ENCODE measurements at regions not wholly inside any gene's neighbourhood (a gene's known extent, or its start where the extent isn't known, plus 50 kb on each side); places are given as distances from the start of the nearest gene placed in this dataset.

DNA sequence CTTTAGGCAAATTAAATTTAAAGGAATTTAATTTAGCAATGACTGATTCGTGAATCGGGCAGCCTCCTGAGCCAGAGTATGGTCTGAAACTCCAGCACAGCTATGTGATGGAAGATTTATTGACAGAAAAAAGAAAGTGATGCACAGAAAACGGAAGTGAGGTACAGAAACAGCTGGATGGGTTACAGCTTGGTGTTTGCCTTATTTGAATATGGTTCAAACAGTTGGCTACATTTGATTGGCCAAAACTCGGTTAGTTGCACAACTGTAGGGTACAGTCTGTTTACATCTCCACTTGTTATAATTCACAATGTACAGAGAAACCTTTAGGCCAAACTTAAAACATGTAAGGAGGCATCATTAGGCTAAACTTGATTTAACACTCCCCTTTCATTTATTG is 1716.1 kb upstream of the C9orf72 start:
- TF ChIP-seq, protein P1, sequence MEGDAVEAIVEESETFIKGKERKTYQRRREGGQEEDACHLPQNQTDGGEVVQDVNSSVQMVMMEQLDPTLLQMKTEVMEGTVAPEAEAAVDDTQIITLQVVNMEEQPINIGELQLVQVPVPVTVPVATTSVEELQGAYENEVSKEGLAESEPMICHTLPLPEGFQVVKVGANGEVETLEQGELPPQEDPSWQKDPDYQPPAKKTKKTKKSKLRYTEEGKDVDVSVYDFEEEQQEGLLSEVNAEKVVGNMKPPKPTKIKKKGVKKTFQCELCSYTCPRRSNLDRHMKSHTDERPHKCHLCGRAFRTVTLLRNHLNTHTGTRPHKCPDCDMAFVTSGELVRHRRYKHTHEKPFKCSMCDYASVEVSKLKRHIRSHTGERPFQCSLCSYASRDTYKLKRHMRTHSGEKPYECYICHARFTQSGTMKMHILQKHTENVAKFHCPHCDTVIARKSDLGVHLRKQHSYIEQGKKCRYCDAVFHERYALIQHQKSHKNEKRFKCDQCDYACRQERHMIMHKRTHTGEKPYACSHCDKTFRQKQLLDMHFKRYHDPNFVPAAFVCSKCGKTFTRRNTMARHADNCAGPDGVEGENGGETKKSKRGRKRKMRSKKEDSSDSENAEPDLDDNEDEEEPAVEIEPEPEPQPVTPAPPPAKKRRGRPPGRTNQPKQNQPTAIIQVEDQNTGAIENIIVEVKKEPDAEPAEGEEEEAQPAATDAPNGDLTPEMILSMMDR (conservative IDR thresholded peaks at IDR 0.05; ENCODE audit: low read depth, low read length): no peak
- TF ChIP-seq BHLHE40 (IDR thresholded peaks at IDR 0.05; ENCODE audit: low read depth, low read length): no peak
- TF ChIP-seq POLR2A (IDR thresholded peaks at IDR 0.05; ENCODE audit: low read depth, low read length): no peak
- no peak for TF ChIP-seq RFX5 (IDR thresholded peaks at IDR 0.05; ENCODE audit: low read depth, low read length)
